OCI-LY3 (cell line): ENCODE measurements at regions not wholly inside any gene's neighbourhood (a gene's known extent, or its start where the extent isn't known, plus 50 kb on each side); places are given as distances from the start of the nearest gene placed in this dataset.

Source experiments
- EZH2phosphoT487 ChIP-seq: fragments of 200-600 bp; shearing (Covaris generic); IDR thresholded peaks from 2 replicates; pipeline ENCODE4 v1.6.1; 2018; ENCODE audit warnings: antibody characterized with exemption, mixed run types, low read depth
- TF ChIP-seq, protein P1 (sequence below): fragments of 200-600, 300-600 bp; sonication (generic); IDR thresholded peaks from 2 replicates; pipeline ENCODE4 v1.5.1; 2014; ENCODE audit warnings: antibody characterized with exemption, low read length, low read depth

- TF ChIP-seq, protein P1, sequence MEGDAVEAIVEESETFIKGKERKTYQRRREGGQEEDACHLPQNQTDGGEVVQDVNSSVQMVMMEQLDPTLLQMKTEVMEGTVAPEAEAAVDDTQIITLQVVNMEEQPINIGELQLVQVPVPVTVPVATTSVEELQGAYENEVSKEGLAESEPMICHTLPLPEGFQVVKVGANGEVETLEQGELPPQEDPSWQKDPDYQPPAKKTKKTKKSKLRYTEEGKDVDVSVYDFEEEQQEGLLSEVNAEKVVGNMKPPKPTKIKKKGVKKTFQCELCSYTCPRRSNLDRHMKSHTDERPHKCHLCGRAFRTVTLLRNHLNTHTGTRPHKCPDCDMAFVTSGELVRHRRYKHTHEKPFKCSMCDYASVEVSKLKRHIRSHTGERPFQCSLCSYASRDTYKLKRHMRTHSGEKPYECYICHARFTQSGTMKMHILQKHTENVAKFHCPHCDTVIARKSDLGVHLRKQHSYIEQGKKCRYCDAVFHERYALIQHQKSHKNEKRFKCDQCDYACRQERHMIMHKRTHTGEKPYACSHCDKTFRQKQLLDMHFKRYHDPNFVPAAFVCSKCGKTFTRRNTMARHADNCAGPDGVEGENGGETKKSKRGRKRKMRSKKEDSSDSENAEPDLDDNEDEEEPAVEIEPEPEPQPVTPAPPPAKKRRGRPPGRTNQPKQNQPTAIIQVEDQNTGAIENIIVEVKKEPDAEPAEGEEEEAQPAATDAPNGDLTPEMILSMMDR: peak; percentile 29; the same call in 1 of the 2 replicates
- no peak for TF ChIP-seq EZH2phosphoT487
Measured at GRCh38 chr3:113086560-113087461, 96.0 kb downstream of the GTPBP8 start.
